KMS-11 (cell line): ENCODE measurements at regions not wholly inside any gene's neighbourhood (a gene's known extent, or its start where the extent isn't known, plus 50 kb on each side); places are given as distances from the start of the nearest gene placed in this dataset.

Experiments used
- H2AFZ ChIP-seq: fragments of 200-600 bp; sonication (generic); 2 replicates; pipeline ENCODE4 v1.6.1; 2016; ENCODE audit warnings: antibody characterized with exemption, mixed run types, low read depth
- H3K27ac ChIP-seq: fragments of 200-600 bp; sonication (generic); 2 replicates; pipeline ENCODE4 v1.6.1; 2016; ENCODE audit warnings: mild to moderate bottlenecking, mixed run types
- H3K27me3 ChIP-seq: fragments of 200-600 bp; sonication (generic); 2 replicates; pipeline ENCODE4 v1.6.1; 2017; ENCODE audit warnings: mild to moderate bottlenecking, low read depth, mixed run types, moderate library complexity; ENCODE audit not compliant: insufficient read depth
- H3K36me3 ChIP-seq: fragments of 200-600 bp; sonication (generic); 2 replicates; pipeline ENCODE4 v1.6.1; 2017; ENCODE audit warnings: mild to moderate bottlenecking, mixed run types; ENCODE audit not compliant: insufficient read depth
- H3K4me1 ChIP-seq: fragments of 200-600 bp; sonication (generic); 2 replicates; pipeline ENCODE4 v1.6.1; 2016; ENCODE audit warnings: mild to moderate bottlenecking, low read depth, mixed run types; ENCODE audit not compliant: poor library complexity, severe bottlenecking
- H3K4me2 ChIP-seq: fragments of 200-600 bp; sonication (generic); 2 replicates; pipeline ENCODE4 v1.7.0; 2016; ENCODE audit warnings: mild to moderate bottlenecking, mixed run types
- H3K4me3 ChIP-seq: fragments of 200-600 bp; sonication (generic); IDR thresholded peaks from 2 replicates; pipeline ENCODE4 v1.6.1; 2017; ENCODE audit warnings: low read depth, low read length, mixed read lengths; ENCODE audit not compliant: insufficient read depth
- H3K79me2 ChIP-seq: fragments of 200-600 bp; sonication (generic); 2 replicates; pipeline ENCODE4 v1.6.1; 2016; ENCODE audit warnings: low read depth, mixed run types; ENCODE audit not compliant: insufficient read depth
- H3K9ac ChIP-seq: fragments of 200-600 bp; sonication (generic); 2 replicates; pipeline ENCODE4 v1.6.1; 2016; ENCODE audit warnings: mild to moderate bottlenecking, mixed run types
- H4K20me1 ChIP-seq: fragments of 200-600 bp; sonication (generic); 2 replicates; pipeline ENCODE4 v1.6.1; 2016; ENCODE audit warnings: mild to moderate bottlenecking, mixed run types; ENCODE audit not compliant: insufficient read depth
- TF ChIP-seq, protein P1 (sequence below): fragments of 200-600 bp; sonication (generic); conservative IDR thresholded peaks from 2 replicates; pipeline ENCODE4 v1.6.1; 2017; ENCODE audit warnings: low read depth, mild to moderate bottlenecking, antibody characterized with exemption, low read length, moderate library complexity, mixed read lengths

DNA sequence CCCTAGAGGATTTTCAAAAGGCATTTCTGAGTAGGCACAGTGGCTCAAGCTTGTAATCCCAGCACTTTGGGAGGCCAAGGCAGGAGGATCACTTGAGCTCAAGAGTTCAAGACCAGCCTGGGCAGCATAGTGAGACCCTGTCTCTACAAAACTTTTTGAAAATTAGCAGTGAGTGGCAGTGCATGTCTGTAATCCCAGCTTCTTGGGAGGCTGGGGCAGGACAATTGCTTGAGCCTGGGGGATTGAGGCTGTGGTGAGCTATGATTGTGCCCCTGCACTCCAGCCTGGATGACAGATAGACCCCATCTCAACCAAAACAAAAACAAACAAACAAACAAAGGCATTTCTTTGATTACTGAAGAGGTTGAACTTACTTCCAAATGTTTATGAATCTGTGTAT lies 201.4 kb downstream of the KIF26A start:
- Histone ChIP-seq H2AFZ (no peak overlapping the region), H3K36me3 (no peaks in the 10 kb centered on the region), H3K4me1 (no peaks in the 10 kb centered on the region), H3K27ac (no peak overlapping the region), H3K4me2 (no peak overlapping the region), H4K20me1 (no peaks in the 10 kb centered on the region), H3K9ac (no peak overlapping the region), H3K27me3 (no peaks in the 10 kb centered on the region; the same call in 1 of the 2 replicates), H3K4me3 (no peak overlapping the region), H3K79me2 (no peaks in the 10 kb centered on the region)
- TF ChIP-seq, protein P1, sequence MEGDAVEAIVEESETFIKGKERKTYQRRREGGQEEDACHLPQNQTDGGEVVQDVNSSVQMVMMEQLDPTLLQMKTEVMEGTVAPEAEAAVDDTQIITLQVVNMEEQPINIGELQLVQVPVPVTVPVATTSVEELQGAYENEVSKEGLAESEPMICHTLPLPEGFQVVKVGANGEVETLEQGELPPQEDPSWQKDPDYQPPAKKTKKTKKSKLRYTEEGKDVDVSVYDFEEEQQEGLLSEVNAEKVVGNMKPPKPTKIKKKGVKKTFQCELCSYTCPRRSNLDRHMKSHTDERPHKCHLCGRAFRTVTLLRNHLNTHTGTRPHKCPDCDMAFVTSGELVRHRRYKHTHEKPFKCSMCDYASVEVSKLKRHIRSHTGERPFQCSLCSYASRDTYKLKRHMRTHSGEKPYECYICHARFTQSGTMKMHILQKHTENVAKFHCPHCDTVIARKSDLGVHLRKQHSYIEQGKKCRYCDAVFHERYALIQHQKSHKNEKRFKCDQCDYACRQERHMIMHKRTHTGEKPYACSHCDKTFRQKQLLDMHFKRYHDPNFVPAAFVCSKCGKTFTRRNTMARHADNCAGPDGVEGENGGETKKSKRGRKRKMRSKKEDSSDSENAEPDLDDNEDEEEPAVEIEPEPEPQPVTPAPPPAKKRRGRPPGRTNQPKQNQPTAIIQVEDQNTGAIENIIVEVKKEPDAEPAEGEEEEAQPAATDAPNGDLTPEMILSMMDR, result no peak

DNA sequence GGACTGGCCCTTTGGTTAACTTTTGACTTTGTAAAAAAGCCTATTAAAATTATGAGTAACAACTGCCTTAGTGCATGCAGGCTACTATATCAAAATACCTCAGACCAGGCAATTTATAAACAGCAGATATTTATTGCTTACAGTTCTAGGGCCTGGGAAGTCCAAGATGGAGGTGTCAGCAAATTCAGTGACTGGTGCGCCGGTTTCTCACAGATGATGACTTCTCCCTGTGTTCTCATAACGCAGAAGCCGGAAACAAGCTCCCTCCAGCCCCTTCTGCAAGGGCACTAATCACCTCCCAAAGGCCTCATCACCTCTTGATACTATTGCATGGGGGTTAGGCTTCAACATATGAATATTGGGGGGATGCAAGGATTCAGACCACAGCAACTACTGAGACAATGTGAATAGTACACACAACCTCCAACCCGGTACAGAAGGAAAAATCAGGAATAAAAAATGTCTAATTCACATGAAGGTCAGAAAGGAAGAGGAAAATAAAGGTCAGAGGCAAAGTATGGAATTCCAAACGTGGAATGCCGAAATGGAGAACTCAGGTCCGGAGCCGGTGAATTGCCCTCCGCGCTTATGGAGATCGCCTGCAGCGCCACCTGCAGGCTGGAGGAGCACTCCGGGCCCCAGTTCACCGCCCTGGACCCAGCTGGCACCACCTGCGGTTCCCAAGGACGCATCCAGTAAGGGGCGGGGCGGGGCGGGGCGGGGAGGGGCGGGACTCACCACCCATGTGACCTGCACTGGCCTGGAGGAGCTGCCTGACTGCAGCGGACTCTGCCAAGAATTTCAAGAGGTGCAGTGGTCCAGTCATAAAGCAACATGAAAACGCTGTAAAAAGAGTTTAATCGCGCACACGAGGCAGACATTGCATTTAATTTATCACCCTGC lies 203.4 kb downstream of the KIF26A start:
- TF ChIP-seq, protein P1, result no peak
- H3K27me3 ChIP-seq, result no peaks in the 10 kb centered on the region; the same call in 1 of the 2 replicates
- no peaks in the 10 kb centered on the region for H3K36me3 ChIP-seq
- no peak overlapping the region for H3K9ac ChIP-seq
- no peak overlapping the region for H2AFZ ChIP-seq
- no peaks in the 10 kb centered on the region for H3K79me2 ChIP-seq
- H3K4me1 ChIP-seq, result no peaks in the 10 kb centered on the region
- no peaks in the 10 kb centered on the region for H4K20me1 ChIP-seq
- H3K4me3 ChIP-seq, result no peak overlapping the region
- H3K27ac ChIP-seq, result no peak overlapping the region
- H3K4me2 ChIP-seq, result no peak overlapping the region

DNA sequence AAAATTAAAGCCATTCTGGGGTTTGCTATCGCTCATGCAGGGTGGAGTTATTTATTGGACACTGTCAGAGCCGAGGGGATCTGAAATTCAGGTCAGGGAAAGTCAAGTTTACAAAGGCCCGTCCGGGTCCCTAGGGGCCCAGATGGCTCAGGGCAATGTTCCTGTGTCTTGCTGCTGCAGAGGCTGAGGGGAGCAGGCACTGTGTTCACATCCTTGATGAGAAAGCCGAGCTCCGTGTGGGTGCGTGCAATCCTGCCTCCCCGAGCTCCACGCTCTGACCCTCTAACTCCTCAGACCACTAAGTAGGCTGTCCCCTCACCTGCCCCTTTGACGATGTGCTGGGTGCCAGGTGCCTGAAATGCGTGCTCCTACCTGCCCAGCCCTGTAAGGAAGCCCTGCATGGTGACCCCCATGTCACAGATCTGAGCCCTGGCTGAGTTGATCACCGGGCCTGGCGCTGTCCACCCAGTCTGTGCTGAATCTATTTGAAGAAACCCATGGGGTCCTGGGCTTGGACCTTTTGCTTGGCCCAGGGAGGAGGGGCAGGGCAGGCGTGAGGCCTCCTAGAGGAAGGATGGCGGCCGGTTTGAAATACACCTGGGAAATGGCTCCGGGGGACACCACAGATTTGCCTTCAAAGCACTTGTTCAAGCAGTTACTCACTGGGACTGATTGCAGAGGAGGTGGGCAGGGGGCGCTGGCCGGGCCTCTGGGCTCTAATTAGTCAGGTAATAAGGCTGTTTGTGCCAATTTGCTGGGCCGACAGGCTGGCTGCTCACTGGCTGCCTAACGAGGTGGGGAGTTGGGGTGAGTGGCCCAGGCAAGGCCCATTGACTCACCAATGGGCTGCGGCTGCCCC lies 204.3 kb downstream of the KIF26A start:
- Histone ChIP-seq H3K4me1 (no peaks in the 10 kb centered on the region), H3K27ac (no peak overlapping the region), H3K4me2 (no peak overlapping the region), H2AFZ (no peak overlapping the region), H3K9ac (no peak overlapping the region), H3K4me3 (no peak overlapping the region), H3K36me3 (no peaks in the 10 kb centered on the region), H3K79me2 (no peaks in the 10 kb centered on the region), H4K20me1 (no peaks in the 10 kb centered on the region), H3K27me3 (peaks cover 5% of the 10 kb centered on the region; the same call in 1 of the 2 replicates)
- TF ChIP-seq, protein P1, result no peak

DNA sequence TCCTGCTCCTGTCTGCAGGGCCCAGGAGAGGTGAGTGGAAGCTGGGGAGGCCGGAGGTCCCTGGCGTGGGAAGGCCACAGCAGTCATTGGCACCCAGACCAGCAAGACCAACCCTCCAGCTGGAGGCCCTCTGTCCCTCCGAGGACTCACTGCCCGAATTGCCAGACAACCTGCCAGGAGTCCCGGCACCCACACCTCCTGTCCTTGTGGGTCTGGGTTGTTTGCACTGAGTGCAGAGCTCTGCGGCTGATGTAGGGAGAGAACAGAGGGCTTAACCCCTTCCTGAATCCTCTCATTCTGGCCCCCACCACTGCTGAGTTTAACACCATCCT lies 204.9 kb downstream of the KIF26A start:
- TF ChIP-seq, protein P1, result no peak
- no peaks in the 10 kb centered on the region for H3K79me2 ChIP-seq
- no peak overlapping the region for H3K27ac ChIP-seq
- no peak overlapping the region for H3K9ac ChIP-seq
- H3K4me3 ChIP-seq, result no peak overlapping the region
- H3K4me1 ChIP-seq, result no peaks in the 10 kb centered on the region
- no peaks in the 10 kb centered on the region for H4K20me1 ChIP-seq
- no peak overlapping the region for H2AFZ ChIP-seq
- H3K36me3 ChIP-seq, result no peaks in the 10 kb centered on the region
- H3K27me3 ChIP-seq, result peaks cover 11% of the 10 kb centered on the region; the same call in 1 of the 2 replicates
- H3K4me2 ChIP-seq, result no peak overlapping the region
